Kidney (tissue), 13 donors: ENCODE measurements at regions not wholly inside any gene's neighbourhood (a gene's known extent, or its start where the extent isn't known, plus 50 kb on each side); places are given as distances from the start of the nearest gene placed in this dataset.

ENCODE experiments used
- DNase-seq, 5 donors: peaks; one replicate each; pipeline ENCODE4 v3.0.0-alpha.2; 2013 to 2020
- FAIRE-seq: peaks from 2 replicates; lab custom pipeline; 2012; peaks lifted over from hg19 to GRCh38; lab: Jason Lieb, UNC
- H3K27ac ChIP-seq, 2 donors: one replicate each; pipeline ENCODE4 v1.7.0; 2013; ENCODE audit warnings: low read depth in 2 of 2, low read length in 2 of 2, inconsistent platforms in 1 of 2
- H3K27me3 ChIP-seq: one replicate; pipeline ENCODE4 v1.7.1; 2013; ENCODE audit warnings: low read length, inconsistent platforms; ENCODE audit not compliant: control insufficient read depth, insufficient read depth
- H3K36me3 ChIP-seq, 3 donors: one replicate each; pipeline versions ENCODE4 v1.7.0 to v1.7.1; 2013; ENCODE audit warnings: low read length in 3 of 3, control low read depth in 1 of 3, inconsistent platforms in 1 of 3; ENCODE audit not compliant: insufficient read depth in 3 of 3, control insufficient read depth in 2 of 3
- H3K4me1 ChIP-seq, 3 donors: one replicate each; pipeline versions ENCODE4 v1.7.0 to v1.7.1; 2013; ENCODE audit warnings: low read length in 3 of 3, inconsistent platforms in 1 of 3, low read depth in 1 of 3; ENCODE audit not compliant: control insufficient read depth in 2 of 3, insufficient read depth in 2 of 3
- H3K4me3 ChIP-seq, 3 donors: one replicate each; pipeline versions ENCODE4 v1.7.0 to v1.8.1; 2013; ENCODE audit warnings: low read length in 3 of 3, control low read depth in 1 of 3, inconsistent platforms in 1 of 3
- H3K9ac ChIP-seq, 3 donors: one replicate each; pipeline versions ENCODE4 v1.7.0 to v1.7.1; 2013; ENCODE audit warnings: low read length in 3 of 3, control low read depth in 1 of 3, inconsistent platforms in 1 of 3
- H3K9me3 ChIP-seq, 3 donors: one replicate each; pipeline versions ENCODE4 v1.7.0 to v1.7.1; 2013; ENCODE audit warnings: low read length in 3 of 3, control low read depth in 1 of 3, inconsistent platforms in 1 of 3; ENCODE audit not compliant: control insufficient read depth in 2 of 3, insufficient read depth in 1 of 3
- intact Hi-C: fragments of 100-400 bp; cut with DNase I; formaldehyde crosslinking; loops from one replicate; pipeline ENCODE4 v1.11.1; 2022
- TF ChIP-seq, protein P1 (sequence below): IDR thresholded peaks from 3 replicates; pipeline ENCODE4 v1.5.1; 2012; ENCODE audit warnings: mild to moderate bottlenecking, moderate library complexity, borderline replicate concordance; ENCODE audit not compliant: insufficient read depth; ENCODE audit errors: extremely low read depth
- donor health status: control.
- donor health status: control.
- donor health status: control.
- donor health status: control.
- donor health status: control.
- donor health status: DM: yes; HTN: yes; CAD: no.
- donor health status: Normal renal cell carcinoma (clear cell type).

DNA sequence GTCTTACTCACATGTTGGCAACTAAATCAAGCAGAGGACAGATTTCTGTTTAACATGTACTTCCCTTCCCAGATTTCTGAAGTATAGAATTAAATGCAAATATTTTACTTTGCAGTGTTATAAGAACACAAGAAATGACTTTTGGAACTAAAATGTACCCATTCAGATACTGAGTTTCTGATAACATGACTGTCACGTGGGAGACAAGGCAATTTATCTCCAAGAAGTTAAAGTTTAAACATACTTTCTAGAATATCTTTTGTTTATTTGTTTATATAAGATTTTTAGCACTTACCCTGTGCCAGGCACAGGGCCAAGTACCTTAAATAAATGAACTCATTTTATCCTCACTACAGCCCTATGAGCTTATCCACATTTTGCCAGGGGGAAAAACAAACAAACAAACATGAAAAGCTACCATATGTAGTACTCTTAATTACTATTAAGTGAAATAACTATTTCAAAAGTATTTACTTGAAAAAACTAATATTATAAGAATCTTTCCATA is 807.1 kb upstream of the KCND2 start:
- TF ChIP-seq, protein P1, sequence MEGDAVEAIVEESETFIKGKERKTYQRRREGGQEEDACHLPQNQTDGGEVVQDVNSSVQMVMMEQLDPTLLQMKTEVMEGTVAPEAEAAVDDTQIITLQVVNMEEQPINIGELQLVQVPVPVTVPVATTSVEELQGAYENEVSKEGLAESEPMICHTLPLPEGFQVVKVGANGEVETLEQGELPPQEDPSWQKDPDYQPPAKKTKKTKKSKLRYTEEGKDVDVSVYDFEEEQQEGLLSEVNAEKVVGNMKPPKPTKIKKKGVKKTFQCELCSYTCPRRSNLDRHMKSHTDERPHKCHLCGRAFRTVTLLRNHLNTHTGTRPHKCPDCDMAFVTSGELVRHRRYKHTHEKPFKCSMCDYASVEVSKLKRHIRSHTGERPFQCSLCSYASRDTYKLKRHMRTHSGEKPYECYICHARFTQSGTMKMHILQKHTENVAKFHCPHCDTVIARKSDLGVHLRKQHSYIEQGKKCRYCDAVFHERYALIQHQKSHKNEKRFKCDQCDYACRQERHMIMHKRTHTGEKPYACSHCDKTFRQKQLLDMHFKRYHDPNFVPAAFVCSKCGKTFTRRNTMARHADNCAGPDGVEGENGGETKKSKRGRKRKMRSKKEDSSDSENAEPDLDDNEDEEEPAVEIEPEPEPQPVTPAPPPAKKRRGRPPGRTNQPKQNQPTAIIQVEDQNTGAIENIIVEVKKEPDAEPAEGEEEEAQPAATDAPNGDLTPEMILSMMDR, result no peak
- intact Hi-C loops, result no loop called here
- H3K27ac ChIP-seq, result no peak overlapping the region

DNA sequence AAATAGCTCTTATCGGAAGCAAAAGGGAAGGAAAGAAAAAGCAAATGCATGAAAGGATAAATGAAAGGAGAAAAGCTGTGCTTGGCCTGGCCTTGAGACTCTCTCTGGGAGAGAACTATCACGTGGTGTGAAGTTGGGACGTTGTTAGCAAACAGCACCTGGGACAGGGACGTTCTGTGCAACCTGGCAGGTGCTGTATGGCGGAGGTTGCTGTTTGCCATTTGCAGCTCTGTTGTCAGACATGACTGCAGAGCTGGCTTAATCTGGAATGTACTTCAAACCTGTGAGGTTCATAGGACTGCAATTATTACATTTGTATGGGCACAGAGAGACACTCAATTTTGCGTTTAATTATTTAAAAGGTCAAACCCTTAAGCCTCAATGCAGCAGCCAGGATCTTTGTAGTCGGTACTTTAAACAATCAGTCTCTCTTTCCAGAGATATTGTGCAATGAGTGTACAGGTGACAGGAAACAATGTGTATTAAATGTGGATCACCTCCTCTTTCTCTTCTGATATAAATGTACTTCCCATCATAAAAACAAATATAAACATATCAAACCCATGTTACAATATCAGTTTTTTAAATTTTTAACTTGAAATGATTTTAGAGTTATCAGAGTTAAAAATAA is 800.5 kb upstream of the KCND2 start:
- FAIRE-seq (no peak), DNase-seq (no peak)
- Histone ChIP-seq H3K9ac (no peak overlapping the region), H3K36me3 (no peaks in the 10 kb centered on the region), H3K4me1 (no peaks in the 10 kb centered on the region), H3K27ac (no peak overlapping the region), H3K27me3 (no peaks in the 10 kb centered on the region), H3K4me3 (no peak overlapping the region), H3K9me3 (no peaks in the 10 kb centered on the region)
- TF ChIP-seq, protein P1, result no peak
- intact Hi-C loops, result no loop called here

More for the DNA sequence above, 807.1 kb upstream of the KCND2 start:
- DNase-seq, result no peak
- Histone ChIP-seq H3K4me3 (no peak overlapping the region), H3K36me3 (no peaks in the 10 kb centered on the region), H3K27me3 (no peaks in the 10 kb centered on the region), H3K4me1 (no peaks in the 10 kb centered on the region), H3K9me3 (no peaks in the 10 kb centered on the region), H3K9ac (no peak overlapping the region)
- no peak for FAIRE-seq

DNA sequence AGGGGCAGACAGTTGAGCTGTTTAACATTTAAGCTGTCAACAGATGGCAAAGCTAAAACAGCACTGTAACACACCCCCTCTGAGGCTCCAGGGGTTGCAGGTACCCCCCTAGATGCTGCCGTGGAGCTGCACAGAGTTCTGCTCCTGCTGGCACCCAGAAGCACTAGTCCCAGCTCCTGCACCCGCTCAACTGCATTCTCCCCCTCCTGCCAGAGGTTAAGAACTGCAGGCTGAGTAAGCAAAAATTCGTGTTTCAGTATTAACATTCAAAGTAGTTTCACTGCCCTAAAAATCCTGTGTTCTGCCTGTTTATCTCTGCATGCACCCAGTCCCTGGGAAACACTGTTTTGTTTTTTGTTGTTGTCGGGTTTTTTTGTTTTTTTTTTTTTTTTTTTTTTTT is 790.8 kb upstream of the KCND2 start:
- Histone ChIP-seq H3K4me3 (no peak overlapping the region), H3K27me3 (no peaks in the 10 kb centered on the region), H3K4me1 (no peaks in the 10 kb centered on the region), H3K27ac (no peak overlapping the region), H3K9ac (no peak overlapping the region), H3K9me3 (no peaks in the 10 kb centered on the region), H3K36me3 (no peaks in the 10 kb centered on the region)
- DNase-seq, result peak in 2 of 5 donors; percentile 7 to 27
- intact Hi-C loops, result no loop called here
- FAIRE-seq, result no peak
- TF ChIP-seq, protein P1, result peak; percentile 11
